Aorta (tissue), 5 donors: ENCODE measurements at regions not wholly inside any gene's neighbourhood (a gene's known extent, or its start where the extent isn't known, plus 50 kb on each side); places are given as distances from the start of the nearest gene placed in this dataset.
A peak's percentile ranks its signal among the peaks of the same experiment; 100 is the strongest.

Experiments
- ATAC-seq: fragments of 200-7000 bp; cut with Tn5 transposase; one replicate; pipeline ENCODE4 v1.9.1; 2022; ENCODE audit warnings: moderate library complexity; ENCODE audit not compliant: low FRiP score
- DNase-seq, 2 donors: peaks; one replicate each; pipeline ENCODE4 v3.0.0-alpha.2; 2020
- H3K27ac ChIP-seq, 2 donors: one replicate each; pipeline ENCODE4 v1.5.1; 2013; ENCODE audit warnings: low read length in 2 of 2, mild to moderate bottlenecking in 2 of 2, moderate library complexity in 2 of 2, control low read depth in 1 of 2, inconsistent platforms in 1 of 2, low read depth in 1 of 2
- H3K27me3 ChIP-seq, 2 donors: one replicate each; pipeline ENCODE4 v1.6.1; 2013; ENCODE audit warnings: control low read depth in 1 of 2, low read length in 1 of 2, mild to moderate bottlenecking in 1 of 2, moderate library complexity in 1 of 2; ENCODE audit not compliant: insufficient read depth in 2 of 2, control insufficient read depth in 1 of 2
- H3K36me3 ChIP-seq, 2 donors: one replicate each; pipeline ENCODE4 v1.6.1; 2013; ENCODE audit warnings: control low read depth in 1 of 2, low read length in 1 of 2, mild to moderate bottlenecking in 1 of 2; ENCODE audit not compliant: insufficient read depth in 2 of 2, control insufficient read depth in 1 of 2
- H3K4me1 ChIP-seq, 2 donors: one replicate each; pipeline ENCODE4 v1.6.1; 2013; ENCODE audit warnings: low read length in 2 of 2, control low read depth in 1 of 2, mild to moderate bottlenecking in 1 of 2, moderate library complexity in 1 of 2; ENCODE audit not compliant: insufficient read depth in 2 of 2, control insufficient read depth in 1 of 2
- H3K4me3 ChIP-seq, 2 donors: one replicate each; pipeline ENCODE4 v1.5.1; 2013; ENCODE audit warnings: low read length in 2 of 2, control low read depth in 1 of 2, mild to moderate bottlenecking in 1 of 2
- H3K9me3 ChIP-seq: one replicate; pipeline ENCODE4 v1.6.1; 2013; ENCODE audit warnings: mild to moderate bottlenecking, low read length; ENCODE audit not compliant: control insufficient read depth
- WGBS, 2 donors: extraction: QIAGEN DNeasy Blood & Tissue Kit; methylation state at CpG; one replicate each; pipeline ENCODE4 v1.1.7; 2013; 5-methylcytosine and 5-hydroxymethylcytosine counted together
- intact Hi-C, 2 donors: fragments of 100-400 bp; cut with DNase I; formaldehyde crosslinking; loops; one replicate each; pipeline versions ENCODE4 v1.14.2 to v1.15.0; 2022
- donor health status: healthy with polysubstance abuse.
- donor health status: Bipolar disorder and iron deficiency.
- donor health status: DM: no; HTN: no; CAD: no.
- donor health status: DM: no; HTN: no; CAD: no.
- donor health status: DM: yes; HTN: yes; CAD: no.

GRCh38 chr20:22437354-22437753, 147.0 kb downstream of the FOXA2 start:
- intact Hi-C loops = no loop called here
- ATAC-seq (no peak), DNase-seq (no peak)
- 98 to 100% methylated on average over 1 of the region's 1 CpG for WGBS, 2 donors
- H3K27ac ChIP-seq = no peak overlapping the region
- peaks cover 4% of the 10 kb centered on the region for H3K9me3 ChIP-seq
- H3K4me3 ChIP-seq = no peak overlapping the region
- no peaks in the 10 kb centered on the region for H3K27me3 ChIP-seq
- no peaks in the 10 kb centered on the region for H3K36me3 ChIP-seq
- H3K4me1 ChIP-seq = no peaks in the 10 kb centered on the region

- Histone ChIP-seq H3K4me1 (no peaks in the 10 kb centered on the region), H3K27ac (no peak overlapping the region), H3K27me3 (no peaks in the 10 kb centered on the region), H3K9me3 (peaks cover 4% of the 10 kb centered on the region), H3K36me3 (no peaks in the 10 kb centered on the region), H3K4me3 (no peak overlapping the region)
- ATAC-seq (no peak), DNase-seq (no peak)
- intact Hi-C loops = no loop called here
- 83% methylated on average over 2 of the region's 2 CpGs for WGBS, 2 donors
Observed at GRCh38 chr20:22431419-22431818, 153.0 kb downstream of the FOXA2 start.

GRCh38 chr20:22430746-22431168, 153.6 kb downstream of the FOXA2 start:
- H3K27me3 ChIP-seq = no peaks in the 10 kb centered on the region
- no peak for DNase-seq
- intact Hi-C loops = no loop called here
- ATAC-seq = no peak
- WGBS, 2 donors = 13 to 22% methylated on average over 11 of the region's 11 CpGs
- H3K4me3 ChIP-seq = no peak overlapping the region
- H3K9me3 ChIP-seq = peaks cover 4% of the 10 kb centered on the region
- no peaks in the 10 kb centered on the region for H3K4me1 ChIP-seq
- H3K27ac ChIP-seq = no peak overlapping the region
- no peaks in the 10 kb centered on the region for H3K36me3 ChIP-seq

GRCh38 chr20:22430154-22430745, 154.1 kb downstream of the FOXA2 start:
- Histone ChIP-seq H3K36me3 (no peaks in the 10 kb centered on the region), H3K4me3 (no peak overlapping the region), H3K4me1 (no peaks in the 10 kb centered on the region), H3K27ac (no peak overlapping the region), H3K27me3 (no peaks in the 10 kb centered on the region), H3K9me3 (peaks cover 4% of the 10 kb centered on the region)
- WGBS, 2 donors = 25% methylated on average over 15 of the region's 15 CpGs
- intact Hi-C loops = no loop called here
- ATAC-seq = no peak
- no peak for DNase-seq

- Histone ChIP-seq H3K4me3 (no peak overlapping the region), H3K27me3 (no peaks in the 10 kb centered on the region), H3K9me3 (peaks cover 2% of the 10 kb centered on the region), H3K36me3 (no peaks in the 10 kb centered on the region), H3K27ac (no peak overlapping the region), H3K4me1 (no peaks in the 10 kb centered on the region)
- ATAC-seq (peak; percentile 33), DNase-seq (no peak)
- intact Hi-C loops = no loop called here
- WGBS, 2 donors = 22 to 37% methylated on average over 10 of the region's 10 CpGs
Observed at GRCh38 chr20:22429175-22430153, 154.9 kb downstream of the FOXA2 start.

GRCh38 chr20:22428051-22428450, 156.3 kb downstream of the FOXA2 start:
- H3K27me3 ChIP-seq = no peaks in the 10 kb centered on the region
- ATAC-seq (no peak), DNase-seq (no peak)
- 91 to 94% methylated on average over 3 of the region's 3 CpGs for WGBS, 2 donors
- intact Hi-C loops = no loop called here
- H3K36me3 ChIP-seq = no peaks in the 10 kb centered on the region
- H3K27ac ChIP-seq = no peak overlapping the region
- H3K9me3 ChIP-seq = no peaks in the 10 kb centered on the region
- no peak overlapping the region for H3K4me3 ChIP-seq
- H3K4me1 ChIP-seq = no peaks in the 10 kb centered on the region

- no peaks in the 10 kb centered on the region for H3K4me1 ChIP-seq
- no peak for ATAC-seq
- no peak overlapping the region for H3K27ac ChIP-seq
- H3K36me3 ChIP-seq = no peaks in the 10 kb centered on the region
- no peaks in the 10 kb centered on the region for H3K9me3 ChIP-seq
- no peaks in the 10 kb centered on the region for H3K27me3 ChIP-seq
- 97% methylated on average over 2 of the region's 2 CpGs for WGBS, 2 donors
- intact Hi-C loops = no loop called here
- H3K4me3 ChIP-seq = no peak overlapping the region
- no peak for DNase-seq
Observed at GRCh38 chr20:22426772-22427171, 157.6 kb downstream of the FOXA2 start.

- WGBS, 2 donors = 79 to 82% methylated on average over 5 of the region's 5 CpGs
- intact Hi-C loops = no loop called here
- H3K36me3 ChIP-seq = no peaks in the 10 kb centered on the region
- H3K27ac ChIP-seq = no peak overlapping the region
- no peaks in the 10 kb centered on the region for H3K27me3 ChIP-seq
- H3K4me1 ChIP-seq = no peaks in the 10 kb centered on the region
- ATAC-seq = no peak
- no peak for DNase-seq
- no peaks in the 10 kb centered on the region for H3K9me3 ChIP-seq
- no peak overlapping the region for H3K4me3 ChIP-seq
Observed at GRCh38 chr20:22425344-22426295, 158.8 kb downstream of the FOXA2 start.
